ENCODE measurements at regions not wholly inside any gene's neighbourhood (a gene's known extent, or its start where the extent isn't known, plus 50 kb on each side); places are given as distances from the start of the nearest gene placed in this dataset.
A peak's percentile ranks its signal among the peaks of the same experiment; 100 is the strongest.

GRCh38 chr6:132919045-132919860 is 104.9 kb downstream of the RPS12 start:
- Mint-ChIP-seq H3K4me3 (no peak overlapping the region), H3K36me3 (ENCODE audit: low read depth) (no peaks in the 10 kb centered on the region), H3K27me3 (peaks cover 13% of the 10 kb centered on the region), H3K4me1 (no peaks in the 10 kb centered on the region), H3K9me3 (no peaks in the 10 kb centered on the region), H3K27ac (no peak overlapping the region)
- no peak for DNase-seq
- ChIA-PET POLR2A (no interaction called here), CTCF (no interaction called here)

DNA sequence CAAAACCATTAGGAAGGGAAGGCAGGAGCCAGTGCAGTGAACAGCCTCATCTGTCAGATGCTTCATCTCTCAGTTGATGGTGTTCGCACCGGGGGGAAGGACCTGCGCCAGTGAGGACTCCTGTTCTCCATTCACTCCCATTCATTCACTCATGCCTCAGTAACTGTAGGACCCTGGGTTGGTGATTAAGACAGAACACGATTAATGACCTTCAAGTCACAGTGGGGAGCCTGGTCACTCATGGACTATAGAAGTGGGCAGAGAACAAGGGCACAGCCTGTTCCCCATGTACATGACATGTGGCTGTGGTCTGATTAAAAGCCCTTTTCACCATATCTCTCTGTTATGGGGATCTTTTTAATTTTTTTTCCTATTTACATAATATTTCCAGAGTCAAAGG is 113.3 kb downstream of the RPS12 start:
- Mint-ChIP-seq H3K9me3 (no peaks in the 10 kb centered on the region), H3K27ac (no peak overlapping the region), H3K27me3 (peaks cover 14% of the 10 kb centered on the region), H3K36me3 (ENCODE audit: low read depth) (no peaks in the 10 kb centered on the region), H3K4me1 (no peaks in the 10 kb centered on the region), H3K4me3 (no peak overlapping the region)
- DNase-seq = no peak
- ChIA-PET CTCF (no interaction called here), POLR2A (no interaction called here)

GRCh38 chr6:132929141-132929540 is 114.8 kb downstream of the RPS12 start:
- Mint-ChIP-seq H3K27ac (no peak overlapping the region), H3K9me3 (no peaks in the 10 kb centered on the region), H3K4me3 (no peak overlapping the region), H3K4me1 (no peaks in the 10 kb centered on the region), H3K36me3 (ENCODE audit: low read depth) (no peaks in the 10 kb centered on the region), H3K27me3 (peaks cover 21% of the 10 kb centered on the region)
- DNase-seq = no peak
- ChIA-PET POLR2A (no interaction called here), CTCF (no interaction called here)

DNA sequence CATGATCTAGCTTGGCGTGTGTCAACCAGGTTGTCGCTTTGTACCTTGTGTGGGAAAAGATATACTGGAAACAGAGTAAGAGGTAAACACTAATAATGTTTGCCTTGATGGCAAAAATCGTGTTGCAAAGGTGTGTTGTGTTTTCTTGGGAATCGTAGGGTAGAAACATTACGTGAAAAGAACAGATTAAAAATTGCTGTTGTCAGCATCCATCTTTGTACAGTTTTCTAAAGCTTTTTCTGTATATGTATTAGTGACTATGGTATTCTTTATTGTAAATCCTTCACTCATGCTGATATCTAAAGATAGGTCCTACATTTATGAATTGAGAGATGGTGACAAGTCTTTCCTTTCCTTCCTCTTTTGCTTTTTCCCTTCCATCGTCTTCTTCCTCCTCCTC is 116.9 kb downstream of the RPS12 start:
- no peak for DNase-seq
- H3K9me3 Mint-ChIP-seq = no peaks in the 10 kb centered on the region
- H3K4me3 Mint-ChIP-seq = no peak overlapping the region
- H3K27me3 Mint-ChIP-seq = peaks cover 24% of the 10 kb centered on the region
- CTCF ChIA-PET = no interaction called here
- POLR2A ChIA-PET = no interaction called here
- H3K36me3 Mint-ChIP-seq (ENCODE audit: low read depth) = no peaks in the 10 kb centered on the region
- no peaks in the 10 kb centered on the region for H3K4me1 Mint-ChIP-seq
- H3K27ac Mint-ChIP-seq = no peak overlapping the region

DNA sequence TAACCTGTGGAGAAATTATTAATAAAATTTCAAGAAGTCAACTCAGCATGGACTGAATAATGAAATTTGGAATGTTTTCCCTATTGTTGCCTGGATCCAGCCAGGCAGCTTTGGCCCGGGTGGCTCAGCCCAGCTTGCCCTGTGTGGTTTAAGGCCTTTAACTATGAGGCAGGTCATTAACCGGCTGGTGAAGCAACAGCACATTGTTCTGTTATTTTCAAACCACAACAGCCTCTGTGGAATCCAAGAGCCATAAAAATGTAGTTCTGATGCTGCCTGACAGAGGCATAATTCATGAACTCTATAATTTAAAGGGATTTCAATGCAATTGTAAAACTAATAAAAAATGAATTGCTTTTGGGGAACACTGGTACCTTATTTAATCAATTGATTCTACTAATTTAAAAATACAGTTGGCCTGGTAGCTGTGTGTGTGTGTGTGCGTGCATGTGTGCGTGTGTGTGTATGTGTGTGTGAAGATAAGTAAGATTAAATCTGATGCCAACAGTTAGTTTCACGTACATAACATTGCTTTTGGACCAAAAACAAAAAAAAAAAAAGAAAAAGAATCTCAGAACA is 117.7 kb downstream of the RPS12 start:
- no peaks in the 10 kb centered on the region for H3K9me3 Mint-ChIP-seq
- H3K27me3 Mint-ChIP-seq = peaks cover 24% of the 10 kb centered on the region
- POLR2A ChIA-PET = no interaction called here
- DNase-seq = no peak
- H3K4me1 Mint-ChIP-seq = no peaks in the 10 kb centered on the region
- H3K27ac Mint-ChIP-seq = no peak overlapping the region
- CTCF ChIA-PET = no interaction called here
- H3K4me3 Mint-ChIP-seq = no peak overlapping the region
- no peaks in the 10 kb centered on the region for H3K36me3 Mint-ChIP-seq (ENCODE audit: low read depth)

DNA sequence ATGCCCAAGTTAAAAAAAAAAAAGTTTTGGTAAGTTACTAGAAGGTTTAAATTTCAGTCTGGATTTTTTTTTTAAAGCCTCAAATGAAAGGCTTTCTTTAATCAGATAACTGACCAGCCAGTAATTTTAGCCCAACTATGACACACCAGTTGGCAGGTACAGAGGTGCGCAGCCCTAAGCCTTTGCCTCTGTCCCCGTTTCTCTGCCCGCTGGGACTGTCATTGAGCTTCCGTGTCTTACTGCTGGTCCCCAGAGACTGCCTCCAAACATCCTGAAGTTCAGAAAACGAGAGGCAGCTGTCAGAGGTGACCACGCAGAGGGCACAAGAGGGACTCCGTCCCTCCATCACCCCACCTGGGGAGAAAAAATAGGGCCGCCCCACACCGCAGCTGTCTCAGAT is 118.2 kb downstream of the RPS12 start:
- DNase-seq = no peak
- ChIA-PET CTCF (no interaction called here), POLR2A (no interaction called here)
- Mint-ChIP-seq H3K9me3 (no peaks in the 10 kb centered on the region), H3K27me3 (peaks cover 22% of the 10 kb centered on the region), H3K27ac (no peak overlapping the region), H3K36me3 (ENCODE audit: low read depth) (no peaks in the 10 kb centered on the region), H3K4me1 (no peaks in the 10 kb centered on the region), H3K4me3 (no peak overlapping the region)

DNA sequence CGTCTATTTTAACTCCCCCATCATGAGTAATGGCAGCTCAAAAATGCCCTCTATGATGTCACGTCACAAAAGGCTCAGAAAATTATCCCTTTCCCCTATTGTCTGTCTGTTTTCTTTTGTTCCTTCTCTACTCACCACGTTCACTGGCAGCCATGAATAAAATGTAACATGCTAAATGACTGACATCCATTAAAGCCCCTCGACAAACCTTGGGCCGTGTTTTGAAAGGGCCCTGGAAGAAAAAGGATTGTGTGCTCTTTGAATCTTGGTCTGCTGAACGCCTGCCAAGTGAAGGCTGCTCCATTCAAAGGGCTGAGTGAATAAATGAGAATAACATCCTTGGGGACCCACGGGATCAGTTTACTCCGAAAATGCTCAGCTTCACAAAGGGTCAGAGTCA is 118.7 kb downstream of the RPS12 start:
- POLR2A ChIA-PET = no interaction called here
- H3K4me1 Mint-ChIP-seq = no peaks in the 10 kb centered on the region
- H3K27ac Mint-ChIP-seq = no peak overlapping the region
- no peaks in the 10 kb centered on the region for H3K9me3 Mint-ChIP-seq
- no peak for DNase-seq
- CTCF ChIA-PET = no interaction called here
- no peaks in the 10 kb centered on the region for H3K36me3 Mint-ChIP-seq (ENCODE audit: low read depth)
- H3K4me3 Mint-ChIP-seq = no peak overlapping the region
- peaks cover 21% of the 10 kb centered on the region for H3K27me3 Mint-ChIP-seq

- Mint-ChIP-seq H3K27ac (no peak overlapping the region), H3K9me3 (no peaks in the 10 kb centered on the region), H3K27me3 (peaks cover 25% of the 10 kb centered on the region), H3K4me3 (no peak overlapping the region), H3K36me3 (ENCODE audit: low read depth) (no peaks in the 10 kb centered on the region), H3K4me1 (no peaks in the 10 kb centered on the region)
- POLR2A ChIA-PET = no interaction called here
- CTCF ChIA-PET = no interaction called here
- DNase-seq = no peak
Observed at GRCh38 chr6:132934496-132934895, 120.1 kb downstream of the RPS12 start.

DNA sequence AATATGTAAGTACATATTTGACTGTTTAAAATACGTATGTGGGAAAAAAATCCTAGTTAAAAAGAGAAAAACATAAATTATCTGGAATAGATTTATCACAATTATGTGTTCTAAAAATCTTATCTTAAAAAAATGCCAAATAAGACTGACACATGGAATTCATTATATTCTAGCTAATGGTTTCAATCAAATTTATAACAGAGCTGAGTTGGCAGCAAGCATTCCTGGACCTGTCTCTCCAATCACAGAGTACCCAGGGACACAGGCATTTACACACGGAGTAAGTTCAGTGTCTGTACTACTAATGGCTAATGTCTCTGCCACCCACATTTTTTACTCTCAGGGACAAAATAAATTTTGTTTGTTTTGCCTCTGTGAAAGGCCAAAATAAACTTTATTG is 122.3 kb downstream of the RPS12 start:
- no peaks in the 10 kb centered on the region for H3K36me3 Mint-ChIP-seq (ENCODE audit: low read depth)
- DNase-seq = no peak
- ChIA-PET POLR2A (no interaction called here), CTCF (no interaction called here)
- no peaks in the 10 kb centered on the region for H3K9me3 Mint-ChIP-seq
- H3K4me1 Mint-ChIP-seq = no peaks in the 10 kb centered on the region
- H3K27me3 Mint-ChIP-seq = peaks cover 15% of the 10 kb centered on the region
- H3K4me3 Mint-ChIP-seq = no peak overlapping the region
- H3K27ac Mint-ChIP-seq = no peak overlapping the region

- ChIA-PET POLR2A (no interaction called here), CTCF (interaction anchor here (0.7 to 1.2 kb wide), 2 partner anchors 24 to 27 kb away, joined by 3 to 6 read pairs; no protein-coding TSS in a partner anchor)
- H3K4me3 Mint-ChIP-seq = no peak overlapping the region
Observed at GRCh38 chr6:132937466-132937906, 123.1 kb downstream of the RPS12 start.

GRCh38 chr6:132948889-132949288 is 134.5 kb downstream of the RPS12 start:
- ChIA-PET CTCF (interaction anchor here (1.2 kb wide), 1 partner anchor 14 kb away, joined by 4 read pairs; no protein-coding TSS in a partner anchor), POLR2A (no interaction called here)
- H3K27ac Mint-ChIP-seq = no peak overlapping the region
- no peaks in the 10 kb centered on the region for H3K4me1 Mint-ChIP-seq
- H3K4me3 Mint-ChIP-seq = no peak overlapping the region
- no peaks in the 10 kb centered on the region for H3K9me3 Mint-ChIP-seq
- no peak for DNase-seq
- H3K36me3 Mint-ChIP-seq (ENCODE audit: low read depth) = no peaks in the 10 kb centered on the region
- H3K27me3 Mint-ChIP-seq = peaks cover 33% of the 10 kb centered on the region

More at GRCh38 chr6:132937466-132937906, 123.1 kb downstream of the RPS12 start:
- Mint-ChIP-seq H3K4me1 (no peaks in the 10 kb centered on the region), H3K27me3 (peaks cover 14% of the 10 kb centered on the region), H3K27ac (no peak overlapping the region), H3K36me3 (ENCODE audit: low read depth) (no peaks in the 10 kb centered on the region), H3K9me3 (no peaks in the 10 kb centered on the region)
- DNase-seq = peak; percentile 23

DNA sequence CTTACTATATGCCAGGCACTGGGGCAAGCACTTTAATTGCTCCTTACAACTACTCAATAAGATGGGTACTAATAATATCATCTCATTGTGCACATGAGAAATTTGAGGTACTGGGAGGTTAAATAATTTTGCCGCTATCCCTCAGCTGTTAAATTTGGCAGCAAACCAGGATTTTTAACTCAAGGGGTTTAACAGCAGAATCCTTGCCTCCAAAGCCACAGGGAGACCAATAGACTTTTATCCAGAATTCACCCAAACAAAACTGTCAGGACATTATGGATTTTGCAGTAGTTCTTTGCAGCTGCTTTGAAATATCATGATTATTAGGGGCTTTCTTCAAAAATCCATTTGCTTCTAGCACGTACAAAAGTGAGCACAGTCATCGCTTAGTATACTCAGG is 136.2 kb downstream of the RPS12 start:
- no peak for DNase-seq
- ChIA-PET POLR2A (no interaction called here), CTCF (no interaction called here)
- Mint-ChIP-seq H3K36me3 (ENCODE audit: low read depth) (no peaks in the 10 kb centered on the region), H3K9me3 (no peaks in the 10 kb centered on the region), H3K4me1 (no peaks in the 10 kb centered on the region), H3K4me3 (no peak overlapping the region), H3K27ac (no peak overlapping the region), H3K27me3 (peaks cover 33% of the 10 kb centered on the region)

DNA sequence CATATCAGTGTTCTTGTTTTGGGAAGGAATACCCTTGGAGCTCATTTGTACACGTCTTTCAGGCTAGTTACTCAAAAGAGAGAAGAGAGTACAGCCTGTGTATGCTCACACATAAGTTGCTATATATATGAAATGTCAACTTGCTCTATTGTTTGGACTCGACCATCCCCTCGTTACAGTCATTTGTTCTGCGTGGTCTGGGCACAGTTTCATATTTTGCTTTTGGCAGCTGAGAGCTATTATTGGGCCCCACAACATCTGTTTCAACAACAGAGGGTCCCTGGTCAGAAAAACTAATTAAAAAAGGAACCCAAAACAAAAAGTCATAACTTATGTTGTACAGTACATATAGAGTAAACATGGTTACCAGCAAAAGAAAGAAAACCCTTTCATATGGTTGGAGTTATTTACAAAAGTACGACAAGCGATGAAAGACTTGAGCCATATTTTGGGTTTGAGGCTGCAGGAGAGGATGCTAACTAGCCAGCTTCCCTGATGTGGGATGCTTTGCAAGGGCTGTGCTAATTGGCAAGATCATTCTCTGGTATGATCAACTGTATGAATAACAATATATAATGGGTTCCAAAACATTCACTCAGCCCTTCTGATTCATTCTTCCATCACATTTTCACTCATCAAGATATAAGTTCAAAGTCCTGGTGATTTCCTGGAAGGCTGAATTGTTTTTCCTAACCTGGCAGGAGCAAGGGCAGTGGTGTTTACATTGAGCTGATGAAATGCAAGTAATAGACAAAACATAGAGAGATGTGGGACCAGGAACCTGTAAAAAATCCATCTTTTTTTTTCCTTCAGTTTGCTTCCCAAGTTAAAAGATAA is 137.9 kb downstream of the RPS12 start:
- H3K27ac Mint-ChIP-seq = no peak overlapping the region
- H3K4me1 Mint-ChIP-seq = no peaks in the 10 kb centered on the region
- no peaks in the 10 kb centered on the region for H3K9me3 Mint-ChIP-seq
- POLR2A ChIA-PET = no interaction called here
- no peak overlapping the region for H3K4me3 Mint-ChIP-seq
- no peak for DNase-seq
- H3K27me3 Mint-ChIP-seq = peaks cover 36% of the 10 kb centered on the region
- H3K36me3 Mint-ChIP-seq (ENCODE audit: low read depth) = no peaks in the 10 kb centered on the region
- CTCF ChIA-PET = interaction anchor here (1.7 kb wide), 1 partner anchor 10 kb away, joined by 9 read pairs; no protein-coding TSS in a partner anchor
